NCI-H2171 (cell line): ENCODE measurements at regions not wholly inside any gene's neighbourhood (a gene's known extent, or its start where the extent isn't known, plus 50 kb on each side); places are given as distances from the start of the nearest gene placed in this dataset.
"Not testable (repeated sequence)": the region's sequence is repeated elsewhere in the genome, so short reads cannot be mapped to it uniquely, and the experiment has no call there.

ENCODE experiments used
- DNase-seq: peaks from one replicate; lab custom pipeline; 2025; lab: John Stamatoyannopoulos, UW

DNA sequence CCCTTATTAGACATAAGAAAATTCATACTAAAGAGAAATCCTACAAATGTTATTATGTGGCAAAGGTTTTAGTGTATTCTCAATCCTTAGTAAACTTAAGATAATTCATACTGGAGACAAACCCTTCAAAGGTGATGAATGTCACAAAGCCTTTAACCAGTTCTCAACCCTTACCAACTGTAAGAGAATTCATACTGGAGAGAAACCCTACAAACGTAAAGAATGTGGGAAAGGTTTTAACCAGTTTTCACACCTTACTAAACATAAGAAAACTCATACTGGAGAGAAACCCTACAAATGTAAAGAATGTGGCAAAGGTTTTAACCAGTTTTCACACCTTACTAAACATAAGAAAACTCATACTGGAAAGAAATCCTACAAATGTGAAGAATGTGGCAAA is 93.2 kb downstream of the ZNF680 start:
- no peak for DNase-seq

DNA sequence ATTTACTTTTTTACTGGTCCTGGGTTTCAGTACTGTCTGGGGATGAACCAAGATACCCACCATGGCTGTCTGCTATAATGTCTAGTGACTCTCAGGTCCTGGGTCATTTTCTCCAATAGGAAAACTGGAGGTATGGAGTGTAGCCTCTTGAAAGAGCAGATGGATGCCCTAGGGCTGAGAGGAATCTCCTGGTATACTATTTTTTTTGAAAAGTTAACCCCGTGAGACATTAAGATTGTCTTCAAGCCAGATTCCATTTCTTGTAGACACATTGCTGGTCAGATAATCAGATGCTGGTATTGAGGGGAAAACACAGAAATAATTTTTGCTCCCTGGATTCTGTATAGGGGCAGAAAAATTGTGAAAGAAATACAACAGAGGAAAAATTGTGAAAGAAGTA is 97.3 kb downstream of the ZNF680 start:
- DNase-seq = no peak

DNA sequence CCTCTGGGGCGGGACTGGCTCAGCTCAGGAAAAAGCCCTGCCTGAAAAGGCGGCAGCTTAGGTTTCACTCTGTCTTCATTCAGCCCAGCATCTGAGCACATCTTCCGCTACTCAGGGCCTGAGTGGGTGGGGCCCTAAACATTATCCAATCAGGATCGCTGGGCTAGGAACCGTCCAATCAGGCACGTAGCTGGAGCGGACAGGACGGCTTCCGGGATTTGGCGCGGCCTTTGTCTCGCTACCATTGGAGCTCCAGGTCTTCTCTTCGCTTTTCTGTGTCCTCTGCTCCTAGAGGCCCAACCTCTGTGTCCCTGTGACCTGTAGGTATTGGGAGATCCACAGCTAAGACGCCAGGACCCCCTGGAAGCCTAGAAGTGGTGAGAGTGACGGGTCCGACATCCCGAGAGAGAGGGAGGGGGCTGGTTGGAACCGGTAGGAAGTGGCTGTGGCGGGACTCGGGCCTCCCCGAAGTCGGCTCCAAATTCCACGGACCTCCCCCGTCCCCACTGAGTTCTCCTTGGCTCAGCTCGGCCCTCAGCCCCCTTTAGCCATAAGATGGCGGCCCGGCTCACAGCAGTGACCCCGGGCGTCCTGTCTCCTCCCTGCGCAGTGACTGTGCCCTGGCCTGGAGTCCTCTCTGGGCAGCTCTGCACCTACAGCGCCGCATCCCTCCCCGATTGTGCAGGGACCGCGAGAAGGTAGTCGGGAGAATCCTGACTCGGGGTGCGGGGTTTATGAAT is 99.1 kb downstream of the ZNF680 start:
- peak; percentile 64 for DNase-seq

DNA sequence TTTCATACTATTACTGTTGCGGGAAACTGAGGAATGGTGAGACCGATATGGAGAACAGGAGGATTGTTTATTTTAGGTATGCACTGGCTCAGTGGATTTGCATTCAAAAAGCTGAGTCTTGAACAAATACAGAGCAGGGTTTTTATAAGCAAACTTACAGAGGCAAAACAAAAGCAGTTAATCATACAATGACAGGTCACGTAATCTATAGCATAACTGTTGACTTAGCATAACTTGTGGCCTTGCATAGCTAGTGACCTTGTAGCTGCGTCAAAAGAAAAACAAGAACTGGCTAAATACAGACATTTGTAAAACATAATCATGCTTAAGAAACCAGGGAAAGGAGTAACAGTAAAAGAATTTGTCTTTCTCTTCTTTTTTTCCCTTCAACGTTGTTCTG is 103.0 kb downstream of the ZNF680 start:
- DNase-seq = not testable (repeated sequence)

DNA sequence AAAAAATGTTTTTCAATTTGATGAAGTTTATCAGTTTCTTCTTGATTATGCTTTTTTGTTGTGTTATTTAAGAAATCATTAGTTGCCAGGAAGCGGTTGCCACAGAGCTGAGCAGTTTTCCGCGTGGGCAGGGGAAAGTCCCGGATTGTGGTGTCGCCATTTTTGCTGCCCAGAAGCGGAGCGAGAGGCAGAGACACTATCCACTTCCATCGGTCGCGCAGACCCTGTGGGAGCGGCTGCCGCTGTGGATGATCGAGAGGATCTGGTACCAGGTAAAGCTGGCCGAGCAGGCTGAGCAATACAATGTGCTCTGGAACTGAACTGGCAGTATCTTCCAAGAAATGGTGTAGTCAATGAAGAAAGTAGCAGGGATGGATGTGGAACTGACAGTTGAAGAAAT is 119.8 kb downstream of the ZNF736 start:
- DNase-seq = no peak

DNA sequence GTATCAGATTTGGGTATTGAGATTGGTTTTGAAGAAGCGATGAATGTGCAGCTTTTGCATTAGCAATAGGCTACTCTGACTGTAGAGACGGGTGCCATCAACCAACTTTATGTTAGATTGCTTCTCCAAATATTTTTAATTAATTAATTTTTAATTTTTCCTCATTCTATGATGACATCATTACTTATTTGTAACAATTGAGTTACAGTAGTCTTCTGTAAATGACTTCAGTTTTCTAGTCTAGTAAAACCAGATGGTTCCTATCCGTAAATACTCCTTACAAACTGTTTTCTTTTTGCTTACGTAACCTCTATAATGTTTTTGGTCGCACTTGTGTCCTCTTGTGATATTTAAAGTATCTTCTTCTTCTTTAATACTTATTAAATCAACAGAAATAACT is 118.1 kb downstream of the ZNF736 start:
- DNase-seq = no peak

DNA sequence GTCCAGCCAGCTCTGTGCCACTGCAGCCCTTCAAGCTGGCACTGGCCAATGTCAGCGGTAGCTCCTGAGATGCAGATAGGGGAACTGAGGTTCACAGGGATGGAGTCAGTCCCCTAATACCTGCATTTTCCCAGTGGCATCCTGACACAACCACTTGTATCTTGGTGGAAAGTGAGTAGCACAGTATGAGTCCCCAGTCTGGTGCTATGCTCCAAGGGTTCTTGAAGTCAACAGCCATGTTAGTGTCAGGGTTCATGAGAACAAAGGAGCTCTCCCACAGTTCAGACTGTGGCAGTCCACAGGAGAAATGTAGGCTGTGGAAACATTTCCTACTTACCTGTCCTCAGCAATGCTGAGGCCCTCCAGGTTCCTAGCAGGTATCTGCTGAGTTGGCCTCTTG is 115.5 kb downstream of the ZNF736 start:
- DNase-seq = no peak

DNA sequence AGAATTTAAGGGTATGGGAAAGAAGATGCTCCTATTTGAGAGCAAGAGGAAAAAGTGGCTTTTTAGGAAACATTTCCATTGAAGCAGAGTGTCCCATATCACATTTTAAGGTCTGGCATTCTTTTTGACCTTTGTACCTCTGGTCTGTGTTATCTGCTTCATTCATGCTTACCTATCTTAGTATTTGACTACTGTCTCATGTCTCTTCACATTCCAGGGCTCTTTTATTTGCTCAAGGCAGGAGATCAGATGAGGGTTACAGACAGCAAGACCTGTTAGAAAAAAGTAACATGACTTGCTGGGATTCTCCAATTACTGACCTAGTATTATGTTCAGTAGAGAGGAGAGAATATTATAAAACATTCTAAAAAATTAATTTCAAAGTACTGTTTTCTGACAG is 111.7 kb downstream of the ZNF736 start:
- DNase-seq = not testable (repeated sequence)

DNA sequence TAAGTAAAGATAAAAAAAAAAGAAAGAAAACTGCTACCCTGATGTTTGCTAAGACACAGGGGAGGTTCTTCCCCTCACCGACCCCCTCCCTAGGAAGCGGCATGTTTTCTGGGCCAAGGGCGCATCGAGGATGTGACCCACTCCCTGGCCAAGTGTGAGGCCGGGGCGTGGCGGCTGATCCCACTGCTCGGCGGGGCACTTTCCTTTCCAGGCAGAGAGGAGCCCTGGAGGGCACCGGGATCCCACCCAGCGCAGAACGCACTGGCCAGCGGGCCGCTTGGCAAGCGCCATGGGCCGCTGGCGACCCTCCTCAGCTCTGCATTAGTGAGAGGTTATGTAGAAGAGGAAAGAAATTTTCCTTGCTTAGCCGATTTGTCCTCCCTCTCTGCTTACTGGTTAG is 93.4 kb downstream of the ZNF736 start:
- no peak for DNase-seq
